Trophoblast cell (in vitro differentiated cells and primary cell): ENCODE measurements at regions not wholly inside any gene's neighbourhood (a gene's known extent, or its start where the extent isn't known, plus 50 kb on each side); places are given as distances from the start of the nearest gene placed in this dataset.

ENCODE experiments used
- DNase-seq, 2 donors: peaks; one replicate each; pipeline ENCODE4 v3.0.0-alpha.2; 2016
- H2AFZ ChIP-seq: 2 replicates; pipeline ENCODE4 v1.6.1; 2013; ENCODE audit warnings: low read length, moderate library complexity, mild to moderate bottlenecking; ENCODE audit not compliant: insufficient read depth, poor library complexity
- H2AK5ac ChIP-seq: 2 replicates; pipeline ENCODE4 v1.6.1; 2013; ENCODE audit warnings: mild to moderate bottlenecking, low read length
- H2BK120ac ChIP-seq: 2 replicates; pipeline ENCODE4 v1.6.1; 2013; ENCODE audit warnings: low read length, mild to moderate bottlenecking, moderate library complexity; ENCODE audit not compliant: insufficient read depth, poor library complexity
- H2BK12ac ChIP-seq: 2 replicates; pipeline ENCODE4 v1.6.1; 2013; ENCODE audit warnings: mild to moderate bottlenecking, low read length, moderate library complexity
- H2BK5ac ChIP-seq: 2 replicates; pipeline ENCODE4 v1.6.1; 2013; ENCODE audit warnings: low read length, low read depth, moderate library complexity, mild to moderate bottlenecking; ENCODE audit not compliant: poor library complexity
- H3K14ac ChIP-seq: 2 replicates; pipeline ENCODE4 v1.6.1; 2013; ENCODE audit warnings: mild to moderate bottlenecking, low read length
- H3K18ac ChIP-seq: 2 replicates; pipeline ENCODE4 v1.6.1; 2013; ENCODE audit warnings: mild to moderate bottlenecking, low read length
- H3K23ac ChIP-seq: 2 replicates; pipeline ENCODE4 v1.6.1; 2013; ENCODE audit warnings: low read length
- H3K27ac ChIP-seq: 2 replicates; pipeline ENCODE4 v1.5.1; 2013; ENCODE audit warnings: low read depth, mild to moderate bottlenecking, inconsistent platforms, low read length, moderate library complexity
- H3K27me3 ChIP-seq: 2 replicates; pipeline ENCODE4 v1.6.1; 2013; ENCODE audit warnings: inconsistent platforms, mild to moderate bottlenecking, low read length, moderate library complexity; ENCODE audit not compliant: insufficient read depth
- H3K36me3 ChIP-seq, 2 experiments: 1 replicate in 1 of 2; 2 replicates in 1 of 2; pipeline ENCODE4 v1.6.1; 2013; ENCODE audit warnings: low read length in 2 of 2, mild to moderate bottlenecking in 2 of 2, moderate library complexity in 1 of 2; ENCODE audit not compliant: insufficient read depth in 2 of 2, control insufficient read depth in 1 of 2
- H3K4ac ChIP-seq: 2 replicates; pipeline ENCODE4 v1.6.1; 2013; ENCODE audit warnings: low read depth, mild to moderate bottlenecking, low read length, moderate library complexity
- H3K4me1 ChIP-seq, 2 experiments: 1 replicate in 1 of 2; 2 replicates in 1 of 2; pipeline ENCODE4 v1.6.1; 2013; ENCODE audit warnings: low read length in 2 of 2, mild to moderate bottlenecking in 2 of 2, moderate library complexity in 1 of 2; ENCODE audit not compliant: insufficient read depth in 2 of 2, control insufficient read depth in 1 of 2
- H3K4me2 ChIP-seq: 2 replicates; pipeline ENCODE4 v1.6.1; 2013; ENCODE audit warnings: inconsistent platforms, mild to moderate bottlenecking, low read length, moderate library complexity
- H3K4me3 ChIP-seq: 2 replicates; pipeline ENCODE4 v1.5.1; 2013; ENCODE audit warnings: mild to moderate bottlenecking, low read depth, low read length, inconsistent platforms
- H3K79me1 ChIP-seq: one replicate; pipeline ENCODE4 v1.6.1; 2013; ENCODE audit warnings: low read length
- H3K79me2 ChIP-seq: 2 replicates; pipeline ENCODE4 v1.6.1; 2013; ENCODE audit warnings: low read length, mild to moderate bottlenecking; ENCODE audit not compliant: control insufficient read depth, insufficient read depth, poor library complexity
- H3K9ac ChIP-seq: 2 replicates; pipeline ENCODE4 v1.6.1; 2013; ENCODE audit warnings: mild to moderate bottlenecking, low read length
- H3K9me3 ChIP-seq: 2 replicates; pipeline ENCODE4 v1.6.1; 2013; ENCODE audit warnings: low read depth, mild to moderate bottlenecking, control low read depth, inconsistent platforms, low read length; ENCODE audit not compliant: insufficient read depth
- H4K12ac ChIP-seq: 2 replicates; pipeline ENCODE4 v1.6.1; 2013; ENCODE audit warnings: low read depth, mild to moderate bottlenecking, low read length, moderate library complexity
- H4K8ac ChIP-seq: 2 replicates; pipeline ENCODE4 v1.6.1; 2013; ENCODE audit warnings: low read depth, mild to moderate bottlenecking, low read length, moderate library complexity
- H4K91ac ChIP-seq: one replicate; pipeline ENCODE4 v1.6.1; 2013; ENCODE audit warnings: low read depth, mild to moderate bottlenecking, low read length, moderate library complexity
- WGBS: extraction: QIAGEN DNeasy Blood & Tissue Kit; methylation state at CpG from one replicate; pipeline ENCODE4 v1.1.7; 2013; ENCODE audit warnings: missing lambda C conversion rate; ENCODE audit not compliant: insufficient read length, insufficient coverage; ENCODE audit errors: extremely low coverage; 5-methylcytosine and 5-hydroxymethylcytosine counted together

DNA sequence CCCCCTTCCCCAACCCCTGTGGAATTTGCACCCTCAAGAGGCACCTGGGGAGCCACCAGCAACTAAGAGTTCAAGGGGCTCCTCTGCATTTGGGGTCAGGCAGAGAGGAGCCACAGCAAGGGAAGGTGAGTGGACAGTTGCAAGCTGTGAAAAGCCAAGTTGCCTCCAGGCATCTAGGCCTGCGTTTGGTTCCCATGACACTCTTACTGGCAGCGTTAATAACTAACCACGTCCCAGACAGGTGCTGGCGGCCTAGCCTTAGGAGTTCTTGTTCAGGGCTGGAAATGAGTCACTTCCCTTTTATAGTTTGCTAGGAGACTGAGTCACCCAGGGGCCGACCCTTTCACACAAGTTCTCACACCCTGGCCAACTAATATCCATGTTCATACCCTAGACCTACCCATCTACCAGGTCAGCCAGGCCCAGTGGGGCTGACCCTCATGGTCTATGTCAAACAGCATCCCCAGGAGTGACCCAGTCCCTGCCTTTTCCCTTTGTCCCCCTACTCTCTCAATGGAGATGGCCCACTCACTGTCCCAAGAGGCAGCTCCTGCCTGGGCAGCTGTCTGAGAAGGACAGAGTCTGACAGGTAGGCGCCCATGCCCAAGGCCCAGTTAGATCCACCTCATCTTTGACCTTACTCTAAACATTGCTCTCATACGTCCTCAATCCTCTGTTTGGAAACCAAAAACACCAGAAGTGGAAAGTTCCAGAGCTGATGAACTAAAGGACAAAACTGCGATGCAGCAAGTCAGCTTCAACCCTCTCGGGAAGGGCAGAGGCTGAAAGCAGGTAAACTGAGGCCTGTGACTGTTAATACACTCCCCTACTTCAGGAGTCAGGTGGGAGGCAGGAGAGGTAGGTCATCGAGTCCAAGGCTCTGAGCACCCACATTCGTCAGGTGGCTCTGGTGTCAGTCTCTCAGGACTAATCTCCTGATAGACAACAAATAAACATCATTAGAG is 300.6 kb downstream of the SOX9 start:
- H2BK12ac ChIP-seq, result peak overlapping the region; percentile 88
- peak overlapping the region; percentile 6 for H2AK5ac ChIP-seq
- no CpG with 5 or more reads among the region's 11 CpGs for WGBS
- peaks cover 1% of the 10 kb centered on the region for H3K9me3 ChIP-seq
- H3K79me2 ChIP-seq, result no peaks in the 10 kb centered on the region
- H3K4ac ChIP-seq, result peak overlapping the region; percentile 1
- H3K79me1 ChIP-seq, result peaks cover 19% of the 10 kb centered on the region
- peak overlapping the region; percentile 14 for H3K27ac ChIP-seq
- H4K91ac ChIP-seq, result peak overlapping the region; percentile 49
- H2BK5ac ChIP-seq, result peak overlapping the region; percentile 76
- no peak overlapping the region for H4K12ac ChIP-seq
- H3K18ac ChIP-seq, result peak overlapping the region; percentile 48
- H3K4me2 ChIP-seq, result peak overlapping the region; percentile 7
- peak overlapping the region; percentile 3 for H4K8ac ChIP-seq
- peak overlapping the region; percentile 28 for H2BK120ac ChIP-seq
- H2AFZ ChIP-seq, result no peak overlapping the region
- peak overlapping the region; percentile 78 for H3K14ac ChIP-seq
- H3K36me3 ChIP-seq, result no peaks in the 10 kb centered on the region
- H3K9ac ChIP-seq, result no peak overlapping the region
- peaks cover 28 to 31% of the 10 kb centered on the region in 2 experiments for H3K4me1 ChIP-seq
- DNase-seq, result peak; percentile 99
- H3K4me3 ChIP-seq, result no peak overlapping the region
- no peak overlapping the region for H3K23ac ChIP-seq
- no peaks in the 10 kb centered on the region for H3K27me3 ChIP-seq

GRCh38 chr17:72422204-72422504 is 301.3 kb downstream of the SOX9 start:
- no peak overlapping the region for H3K4ac ChIP-seq
- H4K8ac ChIP-seq, result no peak overlapping the region
- H2BK5ac ChIP-seq, result peak overlapping the region; percentile 48
- peaks cover 28 to 31% of the 10 kb centered on the region in 2 experiments for H3K4me1 ChIP-seq
- peaks cover 19% of the 10 kb centered on the region for H3K79me1 ChIP-seq
- peaks cover 1% of the 10 kb centered on the region for H3K9me3 ChIP-seq
- no peak overlapping the region for H3K18ac ChIP-seq
- H3K36me3 ChIP-seq, result no peaks in the 10 kb centered on the region
- no peak overlapping the region for H3K4me3 ChIP-seq
- no peak overlapping the region for H2AK5ac ChIP-seq
- H3K23ac ChIP-seq, result no peak overlapping the region
- H3K9ac ChIP-seq, result no peak overlapping the region
- H3K14ac ChIP-seq, result no peak overlapping the region
- H2AFZ ChIP-seq, result no peak overlapping the region
- H3K27ac ChIP-seq, result peak overlapping the region; percentile 70
- no peak for DNase-seq
- no peaks in the 10 kb centered on the region for H3K27me3 ChIP-seq
- H3K79me2 ChIP-seq, result no peaks in the 10 kb centered on the region
- H2BK120ac ChIP-seq, result no peak overlapping the region
- H4K12ac ChIP-seq, result no peak overlapping the region
- H3K4me2 ChIP-seq, result no peak overlapping the region
- peak overlapping the region; percentile 69 for H4K91ac ChIP-seq
- peak overlapping the region; percentile 88 for H2BK12ac ChIP-seq
- no CpG with 5 or more reads among the region's 1 CpG for WGBS

- Histone ChIP-seq H3K79me2 (no peaks in the 10 kb centered on the region), H2BK12ac (peak overlapping the region; percentile 86), H3K27me3 (no peaks in the 10 kb centered on the region), H3K18ac (peak overlapping the region; percentile 42), H3K36me3 (no peaks in the 10 kb centered on the region), H3K27ac (peak overlapping the region; percentile 70), H3K4me1 (peaks cover 28 to 31% of the 10 kb centered on the region in 2 experiments), H3K4ac (no peak overlapping the region), H3K23ac (no peak overlapping the region), H3K4me2 (peak overlapping the region; percentile 0), H3K14ac (peak overlapping the region; percentile 34), H3K79me1 (peaks cover 19% of the 10 kb centered on the region), H2BK5ac (peak overlapping the region; percentile 48), H2AK5ac (peak overlapping the region; percentile 43), H3K9ac (no peak overlapping the region), H3K4me3 (no peak overlapping the region), H2BK120ac (peak overlapping the region; percentile 85), H4K8ac (peak overlapping the region; percentile 25), H3K9me3 (peaks cover 1% of the 10 kb centered on the region), H4K12ac (no peak overlapping the region), H4K91ac (peak overlapping the region; percentile 69), H2AFZ (no peak overlapping the region)
- peak; percentile 98 for DNase-seq
- no CpG with 5 or more reads among the region's 21 CpGs for WGBS
Measured at GRCh38 chr17:72422505-72423285, 301.9 kb downstream of the SOX9 start.

GRCh38 chr17:72423286-72423589 is 302.4 kb downstream of the SOX9 start:
- no peak for DNase-seq
- Histone ChIP-seq H3K4ac (no peak overlapping the region), H3K18ac (no peak overlapping the region), H3K14ac (no peak overlapping the region), H3K23ac (no peak overlapping the region), H3K79me1 (peaks cover 19% of the 10 kb centered on the region), H4K91ac (peak overlapping the region; percentile 59), H3K4me1 (peaks cover 28 to 31% of the 10 kb centered on the region in 2 experiments), H3K9me3 (no peaks in the 10 kb centered on the region), H2BK120ac (peak overlapping the region; percentile 0), H3K27me3 (no peaks in the 10 kb centered on the region), H3K9ac (no peak overlapping the region), H2AFZ (no peak overlapping the region), H4K12ac (no peak overlapping the region), H3K36me3 (no peaks in the 10 kb centered on the region), H3K79me2 (no peaks in the 10 kb centered on the region), H3K4me2 (no peak overlapping the region), H3K4me3 (no peak overlapping the region), H3K27ac (peak overlapping the region; percentile 30), H2BK5ac (no peak overlapping the region), H2BK12ac (no peak overlapping the region), H4K8ac (no peak overlapping the region), H2AK5ac (no peak overlapping the region)
- no CpG with 5 or more reads among the region's 5 CpGs for WGBS
